T-helper 17 cell (primary cell): ENCODE measurements at regions not wholly inside any gene's neighbourhood (a gene's known extent, or its start where the extent isn't known, plus 50 kb on each side); places are given as distances from the start of the nearest gene placed in this dataset.

Source experiments
- ATAC-seq: fragments of 150-1000 bp; cut with Tn5 transposase; 2 replicates; pipeline ENCODE4 v1.10.0; 2021; ENCODE audit warnings: mild to moderate bottlenecking, moderate library complexity
- DNase-seq, 3 donors: peaks; one replicate each; pipeline versions ENCODE4 v3.0.0 to v3.0.0-alpha.2; 2020 to 2021
- H3K9me3 ChIP-seq: one replicate; pipeline ENCODE4 v1.7.0; 2013; ENCODE audit warnings: low read length, mild to moderate bottlenecking; ENCODE audit not compliant: control insufficient read depth, poor library complexity, severe bottlenecking
- H3K27ac Mint-ChIP-seq: one replicate; pipeline ENCODE4 v1.8.0; 2022; ENCODE audit warnings: mild to moderate bottlenecking, moderate library complexity, mixed read lengths
- H3K27me3 Mint-ChIP-seq: one replicate; pipeline ENCODE4 v1.8.0; 2022; ENCODE audit warnings: mixed read lengths
- H3K36me3 Mint-ChIP-seq: one replicate; pipeline ENCODE4 v1.8.0; 2022; ENCODE audit warnings: low read depth, mixed read lengths
- H3K4me1 Mint-ChIP-seq: one replicate; pipeline ENCODE4 v1.8.0; 2022; ENCODE audit warnings: mild to moderate bottlenecking, mixed read lengths
- H3K4me3 Mint-ChIP-seq: one replicate; pipeline ENCODE4 v1.8.0; 2022; ENCODE audit warnings: mild to moderate bottlenecking, moderate library complexity, mixed read lengths

DNA sequence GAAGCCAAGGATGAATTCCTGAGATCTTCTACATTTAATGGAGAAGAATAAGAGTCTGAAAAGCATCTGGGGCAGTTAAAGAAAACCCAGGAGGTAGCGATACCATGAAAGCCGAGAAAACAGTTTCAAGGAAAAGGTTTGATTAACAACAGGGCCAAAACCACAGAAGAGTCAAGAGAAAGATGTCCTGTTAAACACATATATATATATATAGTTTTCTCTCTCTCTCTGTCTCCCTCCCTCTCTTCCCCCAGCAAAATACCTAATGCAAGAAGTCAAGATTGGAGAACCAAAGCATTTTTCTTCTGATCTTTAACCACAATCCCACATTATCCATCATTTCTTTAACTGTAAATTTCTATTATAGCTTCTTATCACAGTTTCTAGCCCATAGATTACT, 261.4 kb downstream of the SNX13 start:
- Mint-ChIP-seq H3K36me3 (no peaks in the 10 kb centered on the region), H3K4me1 (peaks cover 2% of the 10 kb centered on the region), H3K4me3 (no peak overlapping the region), H3K27me3 (peaks cover 14% of the 10 kb centered on the region), H3K27ac (no peak overlapping the region)
- no peak for DNase-seq
- ATAC-seq = no peak
- H3K9me3 ChIP-seq = no peaks in the 10 kb centered on the region

DNA sequence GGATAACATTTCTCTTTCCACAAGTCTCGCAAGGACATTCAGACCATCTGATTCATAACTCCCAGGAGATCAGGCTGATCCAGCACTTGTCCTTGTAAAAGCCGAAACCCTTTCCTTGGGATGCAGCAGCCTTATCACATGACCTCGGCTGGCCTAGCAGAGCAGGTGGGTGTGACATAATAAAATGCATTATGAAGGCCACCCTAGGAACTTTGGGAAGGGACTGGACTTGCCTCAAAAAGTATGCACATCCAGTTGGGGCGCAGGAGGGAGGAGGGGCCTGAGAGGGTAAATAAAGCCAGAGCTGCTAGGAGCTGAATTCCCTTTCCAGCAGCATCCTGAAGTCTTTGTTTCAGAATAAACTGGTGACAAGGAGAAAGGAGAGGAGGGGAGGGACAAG, 260.8 kb downstream of the SNX13 start:
- H3K9me3 ChIP-seq = no peaks in the 10 kb centered on the region
- Mint-ChIP-seq H3K4me3 (no peak overlapping the region), H3K27me3 (peaks cover 14% of the 10 kb centered on the region), H3K27ac (no peak overlapping the region), H3K36me3 (no peaks in the 10 kb centered on the region), H3K4me1 (peaks cover 2% of the 10 kb centered on the region)
- DNase-seq = no peak
- no peak for ATAC-seq

DNA sequence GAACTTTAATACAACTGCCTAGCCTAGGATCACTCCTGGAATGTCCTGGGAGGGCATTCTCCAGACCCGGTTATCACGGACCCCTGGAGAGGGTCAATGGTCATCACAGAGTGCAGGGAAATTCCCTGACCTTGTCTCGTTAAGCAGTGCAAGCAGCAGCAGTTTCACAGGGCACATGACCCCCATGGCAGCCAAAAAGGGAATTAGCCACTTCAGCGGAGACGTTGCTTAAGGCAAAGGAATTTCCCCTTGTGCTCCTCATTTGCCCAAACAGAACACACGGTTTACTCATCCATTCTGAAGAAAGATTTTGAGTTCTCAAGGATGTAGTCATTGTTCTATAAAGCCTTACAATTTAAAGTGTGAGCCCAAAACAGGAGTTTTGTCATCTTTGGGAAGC, 260.3 kb downstream of the SNX13 start:
- Mint-ChIP-seq H3K27ac (no peak overlapping the region), H3K4me1 (peaks cover 2% of the 10 kb centered on the region), H3K27me3 (peaks cover 14% of the 10 kb centered on the region), H3K36me3 (no peaks in the 10 kb centered on the region), H3K4me3 (no peak overlapping the region)
- no peak for DNase-seq
- ATAC-seq = no peak
- H3K9me3 ChIP-seq = no peaks in the 10 kb centered on the region

DNA sequence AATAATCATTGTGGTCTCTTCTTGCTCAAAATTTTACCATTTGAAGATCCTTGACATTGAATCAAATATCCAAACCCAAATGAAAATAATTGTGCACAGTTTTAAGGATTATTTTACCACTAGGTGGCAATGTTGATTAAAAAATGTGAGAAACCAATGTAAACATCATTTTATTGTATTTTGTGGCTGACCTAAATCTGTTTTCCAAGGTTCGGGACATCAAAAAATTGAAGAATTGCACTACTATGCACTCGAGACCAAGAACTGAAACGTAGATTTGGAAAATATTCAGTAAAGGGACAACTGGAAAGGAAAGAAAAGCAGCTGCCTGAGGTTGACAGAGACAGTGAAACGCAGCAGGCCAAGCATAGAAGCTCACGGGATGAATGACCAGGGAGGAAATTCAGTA, 259.3 kb downstream of the SNX13 start:
- no peak overlapping the region for H3K4me3 Mint-ChIP-seq
- DNase-seq (no peak), ATAC-seq (no peak)
- no peak overlapping the region for H3K27ac Mint-ChIP-seq
- peaks cover 2% of the 10 kb centered on the region for H3K4me1 Mint-ChIP-seq
- H3K9me3 ChIP-seq = no peaks in the 10 kb centered on the region
- no peaks in the 10 kb centered on the region for H3K36me3 Mint-ChIP-seq
- peaks cover 14% of the 10 kb centered on the region for H3K27me3 Mint-ChIP-seq

DNA sequence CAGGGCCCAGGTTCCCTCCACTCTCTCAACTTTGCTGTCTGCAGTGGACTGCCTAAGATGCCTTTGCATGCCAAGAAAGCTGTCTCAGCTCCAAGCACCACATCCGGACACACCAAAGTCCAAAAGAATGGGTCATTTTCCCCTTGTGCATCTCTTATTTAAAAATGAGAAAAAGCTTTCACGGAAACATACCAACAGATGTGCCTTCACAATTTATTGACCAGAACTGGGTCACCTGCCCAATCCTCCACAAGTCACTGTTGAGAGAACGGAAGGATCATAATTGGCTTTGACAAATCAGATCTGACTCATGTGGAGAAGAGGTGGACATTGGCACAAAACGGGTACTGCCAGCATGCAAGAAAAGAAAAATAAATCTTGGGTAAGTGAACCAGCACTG, 258.3 kb downstream of the SNX13 start:
- no peaks in the 10 kb centered on the region for H3K9me3 ChIP-seq
- no peaks in the 10 kb centered on the region for H3K36me3 Mint-ChIP-seq
- H3K27me3 Mint-ChIP-seq = peaks cover 16% of the 10 kb centered on the region
- ATAC-seq (no peak), DNase-seq (no peak)
- no peak overlapping the region for H3K4me3 Mint-ChIP-seq
- H3K27ac Mint-ChIP-seq = no peak overlapping the region
- peaks cover 5% of the 10 kb centered on the region for H3K4me1 Mint-ChIP-seq

GRCh38 chr7:17682586-17682985, 257.7 kb downstream of the SNX13 start:
- Mint-ChIP-seq H3K4me3 (no peak overlapping the region), H3K36me3 (no peaks in the 10 kb centered on the region), H3K27ac (no peak overlapping the region), H3K4me1 (peaks cover 5% of the 10 kb centered on the region), H3K27me3 (peaks cover 18% of the 10 kb centered on the region)
- ATAC-seq (no peak), DNase-seq (no peak)
- H3K9me3 ChIP-seq = no peaks in the 10 kb centered on the region

DNA sequence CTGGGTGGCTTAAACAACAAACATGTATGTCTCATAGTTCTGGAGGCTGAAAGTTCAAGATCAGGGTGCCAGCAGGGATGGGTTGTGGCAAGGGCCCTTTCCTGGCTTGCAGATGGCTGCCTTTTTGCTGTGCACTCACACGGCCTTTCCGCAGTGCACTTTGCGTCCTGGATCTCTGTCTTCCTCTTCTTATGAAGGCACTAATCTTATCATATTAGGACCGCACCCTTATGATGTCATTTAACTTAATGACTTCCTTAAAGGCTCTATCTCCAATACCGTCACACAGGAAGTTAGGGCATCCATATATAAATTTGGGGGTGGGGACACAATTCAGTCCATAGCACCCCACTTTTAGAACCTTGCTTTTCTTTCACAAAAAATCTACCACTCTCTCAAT, 255.2 kb downstream of the SNX13 start:
- no peaks in the 10 kb centered on the region for H3K36me3 Mint-ChIP-seq
- no peak for DNase-seq
- H3K4me3 Mint-ChIP-seq = no peak overlapping the region
- peaks cover 5% of the 10 kb centered on the region for H3K27me3 Mint-ChIP-seq
- H3K4me1 Mint-ChIP-seq = peaks cover 5% of the 10 kb centered on the region
- H3K9me3 ChIP-seq = no peaks in the 10 kb centered on the region
- ATAC-seq = no peak
- H3K27ac Mint-ChIP-seq = no peak overlapping the region

- peaks cover 5% of the 10 kb centered on the region for H3K27me3 Mint-ChIP-seq
- H3K9me3 ChIP-seq = no peaks in the 10 kb centered on the region
- no peaks in the 10 kb centered on the region for H3K36me3 Mint-ChIP-seq
- no peak overlapping the region for H3K4me3 Mint-ChIP-seq
- no peak for DNase-seq
- no peak for ATAC-seq
- peaks cover 3% of the 10 kb centered on the region for H3K4me1 Mint-ChIP-seq
- H3K27ac Mint-ChIP-seq = no peak overlapping the region
Measured at GRCh38 chr7:17687361-17687760, 252.9 kb downstream of the SNX13 start.

GRCh38 chr7:17689361-17689902, 250.9 kb downstream of the SNX13 start:
- Mint-ChIP-seq H3K27me3 (peaks cover 5% of the 10 kb centered on the region), H3K4me3 (no peak overlapping the region), H3K4me1 (peaks cover 3% of the 10 kb centered on the region), H3K27ac (no peak overlapping the region), H3K36me3 (no peaks in the 10 kb centered on the region)
- DNase-seq (no peak), ATAC-seq (no peak)
- no peaks in the 10 kb centered on the region for H3K9me3 ChIP-seq

DNA sequence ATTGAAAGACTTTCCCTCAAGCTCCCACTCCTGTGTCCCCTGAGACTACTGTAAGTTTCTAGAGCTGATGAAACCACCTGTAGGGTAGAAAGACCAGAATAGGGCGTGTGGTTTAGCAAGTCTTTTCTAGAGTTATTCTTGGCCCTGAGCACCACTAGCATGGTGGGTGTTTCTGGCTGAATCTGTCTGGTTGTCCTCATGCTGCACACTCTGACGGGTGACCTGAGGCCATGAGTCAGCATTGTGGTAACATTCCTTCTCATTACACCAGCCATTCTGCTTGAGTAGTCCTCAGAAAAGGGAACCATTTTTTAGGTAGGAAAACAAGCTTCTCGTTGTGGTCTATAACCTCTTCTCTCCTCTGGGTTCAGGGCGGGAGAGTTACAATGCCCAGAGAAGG, 250.3 kb downstream of the SNX13 start:
- DNase-seq (no peak), ATAC-seq (no peak)
- Mint-ChIP-seq H3K4me1 (peaks cover 3% of the 10 kb centered on the region), H3K4me3 (no peak overlapping the region), H3K27ac (no peak overlapping the region), H3K27me3 (peaks cover 5% of the 10 kb centered on the region), H3K36me3 (no peaks in the 10 kb centered on the region)
- H3K9me3 ChIP-seq = no peaks in the 10 kb centered on the region

DNA sequence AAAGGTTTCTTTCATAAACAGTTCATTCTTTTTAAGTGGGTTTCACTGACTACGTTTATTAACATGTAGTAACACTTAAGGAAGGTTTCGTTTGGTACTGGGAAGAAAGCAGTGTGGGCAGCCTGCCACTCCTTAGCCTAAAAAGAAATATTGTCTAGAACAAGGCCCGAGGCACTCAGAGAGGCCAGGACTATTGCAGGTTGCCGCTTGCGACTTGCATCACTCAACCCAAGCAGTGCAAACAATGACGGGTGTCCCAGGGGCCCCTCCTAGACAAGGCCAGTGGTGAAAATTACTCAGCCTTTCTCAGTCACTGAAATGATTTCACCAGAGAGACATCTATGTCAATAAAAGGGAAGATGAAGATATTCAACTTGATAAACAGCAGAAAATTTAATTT, 243.9 kb downstream of the SNX13 start:
- DNase-seq (no peak), ATAC-seq (no peak)
- peaks cover 9% of the 10 kb centered on the region for H3K9me3 ChIP-seq
- Mint-ChIP-seq H3K36me3 (peaks cover 2% of the 10 kb centered on the region), H3K4me3 (no peak overlapping the region), H3K27ac (no peak overlapping the region), H3K27me3 (peaks cover 4% of the 10 kb centered on the region), H3K4me1 (no peaks in the 10 kb centered on the region)

GRCh38 chr7:17697128-17697881, 243.0 kb downstream of the SNX13 start:
- Mint-ChIP-seq H3K27me3 (peaks cover 6% of the 10 kb centered on the region), H3K4me3 (no peak overlapping the region), H3K27ac (no peak overlapping the region), H3K36me3 (peaks cover 2% of the 10 kb centered on the region), H3K4me1 (no peaks in the 10 kb centered on the region)
- no peak for DNase-seq
- ATAC-seq = no peak
- peaks cover 9% of the 10 kb centered on the region for H3K9me3 ChIP-seq

DNA sequence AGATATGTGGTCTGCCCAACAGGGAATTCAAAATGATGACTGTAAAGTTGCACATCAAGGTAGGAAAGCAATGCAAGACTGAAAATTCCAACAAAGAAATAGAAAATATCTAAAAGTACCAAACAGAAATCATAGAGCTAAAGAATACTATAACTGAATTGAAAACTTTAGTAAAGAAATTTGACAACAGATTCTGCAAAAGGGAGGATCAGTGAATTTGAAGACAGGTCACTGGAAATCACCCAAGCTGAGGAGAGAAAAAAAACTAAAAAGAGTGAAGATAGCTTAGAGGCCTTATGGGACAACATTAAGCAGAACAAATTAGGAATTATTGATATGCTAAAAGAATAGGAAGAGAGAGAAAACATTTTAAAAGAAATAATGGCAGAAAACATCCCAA, 240.6 kb downstream of the SNX13 start:
- peaks cover 2% of the 10 kb centered on the region for H3K36me3 Mint-ChIP-seq
- no peaks in the 10 kb centered on the region for H3K4me1 Mint-ChIP-seq
- peaks cover 9% of the 10 kb centered on the region for H3K9me3 ChIP-seq
- H3K27me3 Mint-ChIP-seq = peaks cover 13% of the 10 kb centered on the region
- DNase-seq = no peak
- ATAC-seq = no peak
- H3K27ac Mint-ChIP-seq = no peak overlapping the region
- H3K4me3 Mint-ChIP-seq = no peak overlapping the region

DNA sequence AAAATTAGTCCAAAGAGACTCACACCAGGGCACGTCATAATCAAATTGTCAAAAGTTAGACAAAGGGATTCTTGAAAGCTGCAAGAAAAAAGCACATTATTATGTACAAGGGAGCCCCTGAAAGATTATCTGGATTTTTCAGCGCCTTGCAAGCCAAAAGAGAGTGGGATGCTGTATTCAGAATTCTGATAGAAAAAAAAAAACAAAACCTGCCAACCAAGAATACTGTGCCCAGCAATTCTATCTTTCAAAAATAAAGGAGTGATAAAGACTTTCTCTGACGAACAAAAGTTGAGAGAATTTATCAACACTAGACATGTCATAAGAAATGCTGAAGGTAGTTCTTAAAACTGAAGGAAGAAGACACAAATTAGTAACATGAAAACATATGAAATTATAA, 240.2 kb downstream of the SNX13 start:
- H3K9me3 ChIP-seq = peaks cover 9% of the 10 kb centered on the region
- peaks cover 13% of the 10 kb centered on the region for H3K27me3 Mint-ChIP-seq
- DNase-seq (no peak), ATAC-seq (no peak)
- H3K36me3 Mint-ChIP-seq = peaks cover 2% of the 10 kb centered on the region
- H3K4me1 Mint-ChIP-seq = no peaks in the 10 kb centered on the region
- H3K4me3 Mint-ChIP-seq = no peak overlapping the region
- no peak overlapping the region for H3K27ac Mint-ChIP-seq
